ENCODE measurements at regions not wholly inside any gene's neighbourhood (a gene's known extent, or its start where the extent isn't known, plus 50 kb on each side); places are given as distances from the start of the nearest gene placed in this dataset.
"Not testable (repeated sequence)": the region's sequence is repeated elsewhere in the genome, so short reads cannot be mapped to it uniquely, and the experiment has no call there.

DNA sequence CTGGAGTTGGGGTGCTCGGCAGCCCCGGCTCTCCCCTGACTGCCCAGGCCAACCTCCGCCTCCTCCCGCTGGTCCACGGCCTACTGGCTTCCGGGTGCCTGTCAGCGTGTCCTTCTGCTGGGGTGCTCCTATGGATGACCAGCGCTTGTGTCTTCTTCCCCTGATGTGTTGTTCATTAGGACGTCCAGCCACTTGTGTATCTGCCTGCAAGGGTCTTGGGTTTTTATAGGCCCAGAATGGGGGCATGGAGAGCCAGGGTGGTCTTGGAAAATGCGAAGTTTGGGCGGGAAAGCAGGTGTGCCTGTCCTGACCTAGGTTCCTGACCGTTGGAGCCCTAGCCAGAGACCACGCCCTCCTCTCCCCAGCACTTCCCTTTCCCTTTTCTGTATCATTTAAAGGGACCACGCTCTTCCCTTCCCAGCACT lies 139.8 kb downstream of the SLITRK5 start:
- no peak overlapping the region for H3K27ac ChIP-seq
- TF ChIP-seq POLR2A (IDR thresholded peaks at IDR 0.05), result no peak
- TF ChIP-seq, protein P1, sequence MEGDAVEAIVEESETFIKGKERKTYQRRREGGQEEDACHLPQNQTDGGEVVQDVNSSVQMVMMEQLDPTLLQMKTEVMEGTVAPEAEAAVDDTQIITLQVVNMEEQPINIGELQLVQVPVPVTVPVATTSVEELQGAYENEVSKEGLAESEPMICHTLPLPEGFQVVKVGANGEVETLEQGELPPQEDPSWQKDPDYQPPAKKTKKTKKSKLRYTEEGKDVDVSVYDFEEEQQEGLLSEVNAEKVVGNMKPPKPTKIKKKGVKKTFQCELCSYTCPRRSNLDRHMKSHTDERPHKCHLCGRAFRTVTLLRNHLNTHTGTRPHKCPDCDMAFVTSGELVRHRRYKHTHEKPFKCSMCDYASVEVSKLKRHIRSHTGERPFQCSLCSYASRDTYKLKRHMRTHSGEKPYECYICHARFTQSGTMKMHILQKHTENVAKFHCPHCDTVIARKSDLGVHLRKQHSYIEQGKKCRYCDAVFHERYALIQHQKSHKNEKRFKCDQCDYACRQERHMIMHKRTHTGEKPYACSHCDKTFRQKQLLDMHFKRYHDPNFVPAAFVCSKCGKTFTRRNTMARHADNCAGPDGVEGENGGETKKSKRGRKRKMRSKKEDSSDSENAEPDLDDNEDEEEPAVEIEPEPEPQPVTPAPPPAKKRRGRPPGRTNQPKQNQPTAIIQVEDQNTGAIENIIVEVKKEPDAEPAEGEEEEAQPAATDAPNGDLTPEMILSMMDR (IDR thresholded peaks at IDR 0.05), result no peak
- intact Hi-C loops (cut with DNase I), result no loop called here
- H3K4me1 ChIP-seq, result no peaks in the 10 kb centered on the region
- 64 to 81% methylated on average over 6 to 11 of the region's 14 CpGs for WGBS, 2 donors
- no peaks in the 10 kb centered on the region for H3K27me3 ChIP-seq
- no peaks in the 10 kb centered on the region for H3K36me3 ChIP-seq
- no peak for DNase-seq
- H3K4me3 ChIP-seq, result no peak overlapping the region
- H3K9me3 ChIP-seq, result no peaks in the 10 kb centered on the region

DNA sequence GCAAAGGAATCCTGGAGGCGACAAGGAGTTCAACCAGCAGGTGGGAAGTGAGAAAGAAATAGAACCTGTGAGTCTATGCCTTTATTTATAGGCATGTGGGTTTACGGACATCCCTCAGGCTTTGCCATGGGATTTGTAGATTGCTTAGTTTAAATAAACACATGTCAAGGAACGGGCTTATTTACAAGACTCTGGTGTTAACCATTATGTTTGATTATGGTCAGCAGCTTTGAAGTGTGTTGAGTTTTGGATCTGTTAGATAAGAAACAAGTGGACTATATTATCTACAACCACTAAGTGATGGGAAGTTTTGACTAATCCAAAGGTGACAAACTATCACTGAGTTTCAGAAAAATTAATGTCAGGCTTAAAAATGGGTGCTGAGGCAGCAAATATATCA lies 143.2 kb downstream of the SLITRK5 start:
- no peak for DNase-seq
- Histone ChIP-seq H3K36me3 (no peaks in the 10 kb centered on the region), H3K27ac (no peak overlapping the region), H3K27me3 (no peaks in the 10 kb centered on the region), H3K4me1 (no peaks in the 10 kb centered on the region), H3K9me3 (no peaks in the 10 kb centered on the region), H3K4me3 (no peak overlapping the region)
- 43 to 54% methylated on average over 3 of the region's 3 CpGs for whole genome bisulfite sequencing, 2 donors
- intact Hi-C loops (cut with DNase I), result no loop called here
- no peak for TF ChIP-seq POLR2A (IDR thresholded peaks at IDR 0.05)
- TF ChIP-seq, protein P1 (IDR thresholded peaks at IDR 0.05), result no peak

- H3K9me3 ChIP-seq, result no peaks in the 10 kb centered on the region
- no peak for DNase-seq
- H3K27me3 ChIP-seq, result no peaks in the 10 kb centered on the region
- no peaks in the 10 kb centered on the region for H3K4me1 ChIP-seq
- intact Hi-C loops (cut with DNase I), result no loop called here
- H3K27ac ChIP-seq, result no peak overlapping the region
- no peaks in the 10 kb centered on the region for H3K36me3 ChIP-seq
- H3K4me3 ChIP-seq, result no peak overlapping the region
- no peak for TF ChIP-seq POLR2A (IDR thresholded peaks at IDR 0.05)
- TF ChIP-seq, protein P1 (IDR thresholded peaks at IDR 0.05), result no peak
- WGBS, 2 donors, result 0 to 17% methylated on average over 1 of the region's 1 CpG
These were observed 149.1 kb downstream of the SLITRK5 start for GRCh38 chr13:87820241-87820640.

GRCh38 chr13:87821512-87821911 lies 150.3 kb downstream of the SLITRK5 start:
- Histone ChIP-seq H3K27ac (no peak overlapping the region), H3K4me3 (no peak overlapping the region), H3K4me1 (no peaks in the 10 kb centered on the region), H3K36me3 (no peaks in the 10 kb centered on the region), H3K9me3 (no peaks in the 10 kb centered on the region), H3K27me3 (no peaks in the 10 kb centered on the region)
- intact Hi-C loops (cut with DNase I), result no loop called here
- WGBS, 2 donors, result 65 to 70% methylated on average over 4 of the region's 4 CpGs
- no peak for DNase-seq
- TF ChIP-seq, protein P1 (IDR thresholded peaks at IDR 0.05), result no peak
- TF ChIP-seq POLR2A (IDR thresholded peaks at IDR 0.05), result no peak

DNA sequence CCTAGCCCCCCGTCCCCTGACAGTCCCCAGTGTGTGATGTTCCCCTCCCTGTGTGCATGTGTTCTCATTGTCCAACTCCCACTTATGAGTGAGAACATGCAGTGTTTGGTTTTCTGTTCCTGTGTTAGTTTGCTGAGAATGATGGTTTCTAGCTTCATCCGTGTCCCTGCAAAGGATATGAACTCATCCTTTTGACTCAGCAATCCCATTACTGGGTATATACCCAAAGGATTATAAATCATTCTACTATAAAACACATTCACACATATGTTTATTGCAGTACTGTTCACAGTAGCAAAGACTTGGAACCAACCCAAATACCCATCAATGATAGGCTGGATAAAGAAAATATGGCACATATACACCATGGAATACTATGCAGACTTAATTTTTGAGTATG lies 155.1 kb downstream of the SLITRK5 start:
- H3K4me1 ChIP-seq; DNase-seq; H3K27ac ChIP-seq; H3K4me3 ChIP-seq; H3K9me3 ChIP-seq; intact Hi-C loops (cut with DNase I); H3K36me3 ChIP-seq; H3K27me3 ChIP-seq: not testable (repeated sequence)
- 37 to 65% methylated on average over 2 of the region's 2 CpGs for WGBS, 2 donors

- Histone ChIP-seq H3K36me3 (no peaks in the 10 kb centered on the region), H3K4me3 (no peak overlapping the region), H3K27ac (no peak overlapping the region), H3K27me3 (no peaks in the 10 kb centered on the region), H3K4me1 (no peaks in the 10 kb centered on the region), H3K9me3 (no peaks in the 10 kb centered on the region)
- no peak for DNase-seq
- no peak for TF ChIP-seq POLR2A (IDR thresholded peaks at IDR 0.05)
- TF ChIP-seq, protein P1 (IDR thresholded peaks at IDR 0.05), result no peak
- intact Hi-C loops (cut with DNase I), result no loop called here
- WGBS, 2 donors, result 88 to 96% methylated on average over 4 of the region's 4 CpGs
These were observed 156.3 kb downstream of the SLITRK5 start for GRCh38 chr13:87827479-87827878.

Data from esophagus squamous epithelium (tissue), 5 donors.